Stimulated activated CD4-positive, alpha-beta T cell treated with anti-CD3 and anti-CD28 coated beads, TNF-alpha, amount 100 ng/mL, for 48 hours (primary cell): ENCODE measurements at regions not wholly inside any gene's neighbourhood (a gene's known extent, or its start where the extent isn't known, plus 50 kb on each side); places are given as distances from the start of the nearest gene placed in this dataset.
"Not testable (repeated sequence)": the region's sequence is repeated elsewhere in the genome, so short reads cannot be mapped to it uniquely, and the experiment has no call there.

ENCODE experiments used
- DNase-seq, 3 donors: peaks; one replicate each; pipeline ENCODE4 v3.0.0-alpha.2; 2020; ENCODE audit warnings: low read depth in 3 of 3

- not testable (repeated sequence) for DNase-seq
Observed at GRCh38 chr2:242070726-242071125, 201.2 kb downstream of the RTP5 start.

GRCh38 chr2:242071377-242071776 is 201.8 kb downstream of the RTP5 start:
- DNase-seq = not testable (repeated sequence)

GRCh38 chr2:242071936-242072335 is 202.4 kb downstream of the RTP5 start:
- not testable (repeated sequence) for DNase-seq

- no peak for DNase-seq
Observed at GRCh38 chr2:242075168-242075567, 205.6 kb downstream of the RTP5 start.

- DNase-seq = no peak
Observed at GRCh38 chr2:242075696-242076095, 206.2 kb downstream of the RTP5 start.

GRCh38 chr2:242076184-242076583 is 206.7 kb downstream of the RTP5 start:
- DNase-seq = not testable (repeated sequence)

GRCh38 chr2:242078426-242078825 is 208.9 kb downstream of the RTP5 start:
- DNase-seq = not testable (repeated sequence)

GRCh38 chr2:242079792-242080191 is 210.3 kb downstream of the RTP5 start:
- DNase-seq = not testable (repeated sequence)

GRCh38 chr2:242080575-242081214 is 211.2 kb downstream of the RTP5 start:
- DNase-seq = not testable (repeated sequence)

GRCh38 chr2:242084034-242084433 is 214.5 kb downstream of the RTP5 start:
- not testable (repeated sequence) for DNase-seq

- not testable (repeated sequence) for DNase-seq
Observed at GRCh38 chr2:242085024-242085674, 215.6 kb downstream of the RTP5 start.

GRCh38 chr2:242085941-242086621 is 216.6 kb downstream of the RTP5 start:
- DNase-seq = no peak

- not testable (repeated sequence) for DNase-seq
Observed at GRCh38 chr2:242088044-242088443, 218.5 kb downstream of the RTP5 start.

GRCh38 chr2:242088471-242089212 is 219.1 kb downstream of the RTP5 start:
- peak; percentile 80 to 87 (median 86) for DNase-seq

GRCh38 chr2:242089213-242089549 is 219.7 kb downstream of the RTP5 start:
- not testable (repeated sequence) for DNase-seq

- DNase-seq = not testable (repeated sequence)
Observed at GRCh38 chr2:242097278-242097677, 227.7 kb downstream of the RTP5 start.

GRCh38 chr2:242098034-242098433 is 228.5 kb downstream of the RTP5 start:
- no peak for DNase-seq

GRCh38 chr2:242098445-242099128 is 229.1 kb downstream of the RTP5 start:
- DNase-seq = no peak

GRCh38 chr2:242103093-242103492 is 233.6 kb downstream of the RTP5 start:
- DNase-seq = not testable (repeated sequence)

GRCh38 chr2:242104202-242104956 is 234.8 kb downstream of the RTP5 start:
- DNase-seq = not testable (repeated sequence)

GRCh38 chr2:242107065-242107464 is 237.5 kb downstream of the RTP5 start:
- not testable (repeated sequence) for DNase-seq
